ENCODE measurements at regions not wholly inside any gene's neighbourhood (a gene's known extent, or its start where the extent isn't known, plus 50 kb on each side); places are given as distances from the start of the nearest gene placed in this dataset.

GRCh38 chr9:7975336-7975735 is 175.8 kb upstream of the DMAC1 start:
- no peaks in the 10 kb centered on the region for H3K27me3 ChIP-seq
- in situ Hi-C loops (cut with MboI; ENCODE audit: low sequenced_read_pairs in 4 of 4) (no loop called here), intact Hi-C loops (cut with DNase I; ENCODE audit: low total_unique reads) (no loop called here)
- ATAC-seq (no peak), DNase-seq (no peak)
- TF ChIP-seq CTCF (IDR thresholded peaks at IDR 0.05 in 4 of 5, conservative IDR thresholded peaks at IDR 0.05 in 1 of 5) = no peak
- TF ChIP-seq POLR2A (IDR thresholded peaks at IDR 0.05) = no peak
- no peaks in the 10 kb centered on the region for H3K4me1 ChIP-seq
- H3K4me3 ChIP-seq = no peak overlapping the region
- no peaks in the 10 kb centered on the region for H3K9me3 ChIP-seq
- H3K36me3 ChIP-seq = no peaks in the 10 kb centered on the region
- H3K27ac ChIP-seq = no peak overlapping the region

- Histone ChIP-seq H3K4me3 (no peak overlapping the region), H3K36me3 (no peaks in the 10 kb centered on the region), H3K27me3 (no peaks in the 10 kb centered on the region), H3K9me3 (no peaks in the 10 kb centered on the region), H3K4me1 (no peaks in the 10 kb centered on the region), H3K27ac (no peak overlapping the region)
- intact Hi-C loops (cut with DNase I; ENCODE audit: low total_unique reads) (no loop called here), in situ Hi-C loops (cut with MboI; ENCODE audit: low sequenced_read_pairs in 4 of 4) (no loop called here)
- TF ChIP-seq CTCF (IDR thresholded peaks at IDR 0.05 in 4 of 5, conservative IDR thresholded peaks at IDR 0.05 in 1 of 5) (no peak), POLR2A (IDR thresholded peaks at IDR 0.05) (no peak)
- DNase-seq (no peak), ATAC-seq (no peak)
Observed at GRCh38 chr9:7974335-7974960, 174.9 kb upstream of the DMAC1 start.

GRCh38 chr9:7973123-7973522 is 173.5 kb upstream of the DMAC1 start:
- in situ Hi-C loops (cut with MboI; ENCODE audit: low sequenced_read_pairs in 4 of 4) (no loop called here), intact Hi-C loops (cut with DNase I; ENCODE audit: low total_unique reads) (no loop called here)
- no peak overlapping the region for H3K4me3 ChIP-seq
- ATAC-seq (no peak), DNase-seq (no peak)
- no peaks in the 10 kb centered on the region for H3K36me3 ChIP-seq
- H3K9me3 ChIP-seq = no peaks in the 10 kb centered on the region
- H3K27ac ChIP-seq = no peak overlapping the region
- no peaks in the 10 kb centered on the region for H3K4me1 ChIP-seq
- no peaks in the 10 kb centered on the region for H3K27me3 ChIP-seq
- TF ChIP-seq POLR2A (IDR thresholded peaks at IDR 0.05) = no peak
- TF ChIP-seq CTCF (IDR thresholded peaks at IDR 0.05 in 4 of 5, conservative IDR thresholded peaks at IDR 0.05 in 1 of 5) = no peak

GRCh38 chr9:7970681-7971330 is 171.2 kb upstream of the DMAC1 start:
- TF ChIP-seq CTCF (IDR thresholded peaks at IDR 0.05 in 4 of 5, conservative IDR thresholded peaks at IDR 0.05 in 1 of 5) (no peak), POLR2A (IDR thresholded peaks at IDR 0.05) (no peak)
- in situ Hi-C loops (cut with MboI; ENCODE audit: low sequenced_read_pairs in 4 of 4) = no loop called here
- intact Hi-C loops (cut with DNase I; ENCODE audit: low total_unique reads) = no loop called here

More at GRCh38 chr9:7970681-7971330, 171.2 kb upstream of the DMAC1 start:
- no peak overlapping the region for H3K4me3 ChIP-seq
- ATAC-seq (no peak), DNase-seq (no peak)
- no peaks in the 10 kb centered on the region for H3K36me3 ChIP-seq
- H3K4me1 ChIP-seq = no peaks in the 10 kb centered on the region
- no peak overlapping the region for H3K27ac ChIP-seq
- H3K27me3 ChIP-seq = no peaks in the 10 kb centered on the region
- H3K9me3 ChIP-seq = no peaks in the 10 kb centered on the region

All from gastrocnemius medialis (tissue), 4 donors.